H9 (cell line): ENCODE measurements at regions not wholly inside any gene's neighbourhood (a gene's known extent, or its start where the extent isn't known, plus 50 kb on each side); places are given as distances from the start of the nearest gene placed in this dataset.

Experiments used
- DNase-seq: peaks from one replicate; pipeline ENCODE4 v3.0.0-alpha.2; 2017
- H2AFZ ChIP-seq: one replicate; pipeline ENCODE4 v1.6.1; 2013; ENCODE audit warnings: mild to moderate bottlenecking, low read length, control low read depth, moderate library complexity
- H2AK5ac ChIP-seq: 2 replicates; pipeline ENCODE4 v1.6.1; 2013; ENCODE audit warnings: low read length, control low read depth, mixed read lengths; ENCODE audit not compliant: insufficient read length
- H2BK120ac ChIP-seq: one replicate; pipeline ENCODE4 v1.6.1; 2013; ENCODE audit warnings: low read depth, mild to moderate bottlenecking, low read length, control low read depth, inconsistent platforms; ENCODE audit not compliant: poor library complexity, severe bottlenecking
- H2BK12ac ChIP-seq: 2 replicates; pipeline ENCODE4 v1.6.1; 2013; ENCODE audit warnings: low read length, control low read depth, mixed read lengths, low read depth; ENCODE audit not compliant: insufficient read length
- H2BK15ac ChIP-seq: 2 replicates; pipeline ENCODE4 v1.6.1; 2013; ENCODE audit warnings: low read depth, low read length, control low read depth
- H2BK20ac ChIP-seq: one replicate; pipeline ENCODE4 v1.6.1; 2013; ENCODE audit warnings: low read depth, mild to moderate bottlenecking, low read length, control low read depth, inconsistent platforms; ENCODE audit not compliant: poor library complexity, severe bottlenecking
- H2BK5ac ChIP-seq: 2 replicates; pipeline ENCODE4 v1.6.1; 2013; ENCODE audit warnings: low read length, control low read depth, mixed read lengths; ENCODE audit not compliant: insufficient read length
- H3K14ac ChIP-seq: 2 replicates; pipeline ENCODE4 v1.6.1; 2013; ENCODE audit warnings: low read length, control low read depth; ENCODE audit not compliant: insufficient read depth
- H3K18ac ChIP-seq: 2 replicates; pipeline ENCODE4 v1.6.1; 2013; ENCODE audit warnings: low read depth, mild to moderate bottlenecking, mixed read lengths, low read length, control low read depth; ENCODE audit not compliant: insufficient read length
- H3K23ac ChIP-seq: 2 replicates; pipeline ENCODE4 v1.6.1; 2013; ENCODE audit warnings: low read length, control low read depth, mixed read lengths, low read depth; ENCODE audit not compliant: insufficient read length
- H3K23me2 ChIP-seq: 2 replicates; pipeline ENCODE4 v1.6.1; 2013; ENCODE audit warnings: low read depth, mild to moderate bottlenecking, mixed read lengths, low read length, control low read depth; ENCODE audit not compliant: insufficient read length, poor library complexity, severe bottlenecking
- H3K27ac ChIP-seq: 2 replicates; pipeline ENCODE4 v1.5.1; 2013; ENCODE audit warnings: low read length, control low read depth, mixed read lengths, low read depth; ENCODE audit not compliant: insufficient read length
- H3K27me3 ChIP-seq: 2 replicates; pipeline ENCODE4 v1.6.1; 2013; ENCODE audit warnings: low read length, control low read depth, inconsistent platforms; ENCODE audit not compliant: insufficient read depth
- H3K4ac ChIP-seq: 2 replicates; pipeline ENCODE4 v1.6.1; 2013; ENCODE audit warnings: low read depth, mild to moderate bottlenecking, control low read depth, inconsistent platforms, low read length, moderate library complexity
- H3K4me1 ChIP-seq: 2 replicates; pipeline ENCODE4 v1.6.1; 2013; ENCODE audit warnings: low read length, control low read depth, inconsistent platforms; ENCODE audit not compliant: insufficient read depth
- H3K4me2 ChIP-seq: 2 replicates; pipeline ENCODE4 v1.6.1; 2013; ENCODE audit warnings: low read length, control low read depth, mixed read lengths; ENCODE audit not compliant: insufficient read length, insufficient read depth
- H3K56ac ChIP-seq: 2 replicates; pipeline ENCODE4 v1.6.1; 2013; ENCODE audit warnings: low read depth, mild to moderate bottlenecking, mixed read lengths, low read length, control low read depth; ENCODE audit not compliant: insufficient read length
- H3K79me1 ChIP-seq: 2 replicates; pipeline ENCODE4 v1.6.1; 2013; ENCODE audit warnings: low read depth, mild to moderate bottlenecking, moderate library complexity, low read length, control low read depth, inconsistent platforms; ENCODE audit not compliant: insufficient read depth, poor library complexity, severe bottlenecking
- H3K79me2 ChIP-seq: 2 replicates; pipeline ENCODE4 v1.6.1; 2013; ENCODE audit warnings: low read length, control low read depth, inconsistent platforms; ENCODE audit not compliant: insufficient read depth
- H3K9ac ChIP-seq: 2 replicates; pipeline ENCODE4 v1.6.1; 2013; ENCODE audit warnings: low read length, control low read depth, mixed read lengths; ENCODE audit not compliant: insufficient read length; ENCODE audit errors: extremely low read depth
- H3K9me3 ChIP-seq: one replicate; pipeline ENCODE4 v1.6.1; 2013; ENCODE audit warnings: low read depth, low read length, inconsistent platforms; ENCODE audit not compliant: control insufficient read depth
- H3T11ph ChIP-seq: one replicate; pipeline ENCODE4 v1.6.1; 2013; ENCODE audit warnings: mild to moderate bottlenecking, low read length, control low read depth, inconsistent platforms
- H4K20me1 ChIP-seq: one replicate; pipeline ENCODE4 v1.6.1; 2013; ENCODE audit not compliant: control insufficient read depth, insufficient read length, insufficient read depth
- H4K5ac ChIP-seq: 2 replicates; pipeline ENCODE4 v1.6.1; 2013; ENCODE audit warnings: low read depth, mild to moderate bottlenecking, mixed read lengths, low read length, control low read depth; ENCODE audit not compliant: insufficient read length
- H4K8ac ChIP-seq: replicated peaks from 2 replicates; pipeline ENCODE4 v1.6.1; 2013; ENCODE audit warnings: low read length, control low read depth, mixed read lengths, low read depth; ENCODE audit not compliant: insufficient read length
- H4K91ac ChIP-seq: 2 replicates; pipeline ENCODE4 v1.6.1; 2013; ENCODE audit warnings: low read depth, mild to moderate bottlenecking, moderate library complexity, mixed read lengths, low read length, control low read depth; ENCODE audit not compliant: insufficient read length
- H3K27ac Mint-ChIP-seq, 3 experiments: 2 replicates in 2 of 3; 3 replicates in 1 of 3; pipeline ENCODE4 v1.8.0; 2020 to 2021; ENCODE audit warnings: mixed read lengths in 3 of 3, mild to moderate bottlenecking in 1 of 3, moderate library complexity in 1 of 3
- H3K27me3 Mint-ChIP-seq: 2 replicates; pipeline ENCODE4 v1.8.0; 2021; ENCODE audit warnings: low read depth, mild to moderate bottlenecking, moderate library complexity, mixed read lengths
- H3K36me3 Mint-ChIP-seq, 3 experiments: 2 replicates in 2 of 3; 3 replicates in 1 of 3; pipeline ENCODE4 v1.8.0; 2020 to 2021; ENCODE audit warnings: low read depth in 3 of 3, mixed read lengths in 3 of 3; ENCODE audit not compliant: insufficient read depth in 1 of 3
- H3K4me1 Mint-ChIP-seq, 2 experiments: 2 replicates each; pipeline ENCODE4 v1.8.0; 2020; ENCODE audit warnings: mixed read lengths in 2 of 2
- H3K4me3 Mint-ChIP-seq, 2 experiments: 2 replicates in 1 of 2; 3 replicates in 1 of 2; pipeline ENCODE4 v1.8.0; 2020 to 2021; ENCODE audit warnings: mild to moderate bottlenecking in 2 of 2, mixed read lengths in 2 of 2, moderate library complexity in 1 of 2
- H3K9me3 Mint-ChIP-seq, 2 experiments: 2 replicates in 1 of 2; 3 replicates in 1 of 2; pipeline ENCODE4 v1.8.0; 2020; ENCODE audit warnings: mild to moderate bottlenecking in 2 of 2, mixed read lengths in 2 of 2, moderate library complexity in 1 of 2
- CTCF ChIP-seq: fragments of 200-600 bp; sonication (generic); conservative IDR thresholded peaks from 3 replicates; pipeline ENCODE4 v1.8.0; 2021; ENCODE audit warnings: antibody characterized with exemption, mild to moderate bottlenecking

- Histone ChIP-seq H2BK20ac (no peak overlapping the region), H4K8ac (no peak overlapping the region), H2BK120ac (no peak overlapping the region), H3K4me1 (no peaks in the 10 kb centered on the region), H3K23me2 (no peaks in the 10 kb centered on the region), H3K9ac (no peak overlapping the region), H3K79me2 (no peaks in the 10 kb centered on the region), H3K14ac (no peak overlapping the region), H2AFZ (no peak overlapping the region), H2BK15ac (no peak overlapping the region), H3K4ac (no peak overlapping the region), H2BK12ac (no peak overlapping the region), H4K20me1 (no peaks in the 10 kb centered on the region), H3K9me3 (no peaks in the 10 kb centered on the region), H4K91ac (no peak overlapping the region), H4K5ac (no peak overlapping the region), H2BK5ac (no peak overlapping the region), H3K4me2 (no peak overlapping the region), H3T11ph (no peak overlapping the region), H3K79me1 (no peaks in the 10 kb centered on the region), H3K27me3 (no peaks in the 10 kb centered on the region), H3K56ac (no peak overlapping the region), H3K18ac (no peak overlapping the region), H3K23ac (no peak overlapping the region), H3K27ac (no peak overlapping the region), H2AK5ac (no peak overlapping the region)
- no peak for TF ChIP-seq CTCF
- DNase-seq, result no peak
- Mint-ChIP-seq H3K27ac (no peak overlapping the region), H3K36me3 (no peaks in the 10 kb centered on the region), H3K9me3 (no peaks in the 10 kb centered on the region; a peak in 1 of 5 replicates), H3K27me3 (no peaks in the 10 kb centered on the region), H3K4me3 (no peak overlapping the region), H3K4me1 (no peaks in the 10 kb centered on the region)
Observed at GRCh38 chr3:80676866-80677265, 909.1 kb upstream of the ROBO1 start.
